GM23338 (cell line): ENCODE measurements at regions not wholly inside any gene's neighbourhood (a gene's known extent, or its start where the extent isn't known, plus 50 kb on each side); places are given as distances from the start of the nearest gene placed in this dataset.

Source experiments
- ATAC-seq: fragments of 200-7000 bp; cut with Tn5 transposase; 3 replicates; pipeline ENCODE4 v1.9.1; 2020
- DNase-seq: peaks from one replicate; pipeline ENCODE4 v3.0.0-alpha.2; 2015; ENCODE audit warnings: low spot score
- H2AFZ ChIP-seq: fragments of 200-600 bp; sonication (generic); 2 replicates; pipeline ENCODE4 v1.8.0; 2016; ENCODE audit warnings: antibody characterized with exemption, mild to moderate bottlenecking, moderate library complexity
- H3F3A ChIP-seq: fragments of 200-600 bp; sonication (generic); replicated peaks from 2 replicates; pipeline ENCODE4 v1.8.0; 2017; ENCODE audit warnings: antibody characterized with exemption, mixed run types, low read depth
- H3K27ac ChIP-seq: fragments of 200-600 bp; sonication (generic); 2 replicates; pipeline ENCODE4 v1.6.1; 2016; ENCODE audit warnings: low read depth
- H3K27me3 ChIP-seq: fragments of 200-600 bp; sonication (generic); 2 replicates; pipeline ENCODE4 v1.8.0; 2016; ENCODE audit warnings: mild to moderate bottlenecking, mixed run types, moderate library complexity; ENCODE audit not compliant: insufficient read depth
- H3K36me3 ChIP-seq: fragments of 200-600 bp; sonication (generic); 2 replicates; pipeline ENCODE4 v1.8.0; 2016; ENCODE audit warnings: mild to moderate bottlenecking; ENCODE audit not compliant: insufficient read depth
- H3K4me1 ChIP-seq: fragments of 200-600 bp; sonication (generic); 2 replicates; pipeline ENCODE4 v1.8.0; 2016; ENCODE audit warnings: mild to moderate bottlenecking, moderate library complexity; ENCODE audit not compliant: insufficient read depth
- H3K4me2 ChIP-seq: fragments of 200-600 bp; sonication (generic); 2 replicates; pipeline ENCODE4 v1.7.1; 2017; ENCODE audit warnings: mixed run types
- H3K4me3 ChIP-seq: fragments of 200-600 bp; sonication (generic); 2 replicates; pipeline ENCODE4 v1.6.1; 2016; ENCODE audit warnings: mixed run types
- H3K79me2 ChIP-seq: fragments of 200-600 bp; sonication (generic); replicated peaks from 2 replicates; pipeline ENCODE4 v1.8.0; 2017; ENCODE audit warnings: mild to moderate bottlenecking; ENCODE audit not compliant: insufficient read depth
- H3K9me2 ChIP-seq: fragments of 200-600 bp; sonication (generic); 2 replicates; pipeline ENCODE4 v1.8.0; 2017; ENCODE audit not compliant: insufficient read depth
- H4K20me1 ChIP-seq: fragments of 200-600 bp; sonication (generic); replicated peaks from 2 replicates; pipeline ENCODE4 v1.8.0; 2017; ENCODE audit warnings: mild to moderate bottlenecking; ENCODE audit not compliant: insufficient read depth
- H3K27ac Mint-ChIP-seq: 2 replicates; pipeline ENCODE4 v1.8.0; 2020; ENCODE audit warnings: inconsistent platforms, mild to moderate bottlenecking, moderate library complexity, mixed read lengths
- H3K27me3 Mint-ChIP-seq: 3 replicates; pipeline ENCODE4 v1.8.0; 2022; ENCODE audit warnings: low read depth, mild to moderate bottlenecking, moderate library complexity, mixed read lengths, inconsistent platforms; ENCODE audit not compliant: insufficient read depth, poor library complexity
- H3K36me3 Mint-ChIP-seq: 3 replicates; pipeline ENCODE4 v1.8.0; 2021; ENCODE audit warnings: low read depth, mild to moderate bottlenecking, inconsistent platforms, moderate library complexity, mixed read lengths
- H3K4me1 Mint-ChIP-seq: 3 replicates; pipeline ENCODE4 v1.8.0; 2020; ENCODE audit warnings: mild to moderate bottlenecking, inconsistent platforms, mixed read lengths
- H3K4me3 Mint-ChIP-seq: 3 replicates; pipeline ENCODE4 v1.8.0; 2021; ENCODE audit warnings: moderate library complexity, mild to moderate bottlenecking, inconsistent platforms, mixed read lengths
- H3K9me3 Mint-ChIP-seq: 3 replicates; pipeline ENCODE4 v1.8.0; 2020; ENCODE audit warnings: moderate library complexity, mild to moderate bottlenecking, inconsistent platforms, mixed read lengths
- CREB1 ChIP-seq: fragments of 250-450 bp; sonication (Bioruptor Pico); IDR thresholded peaks from 2 replicates; pipeline ENCODE4 v1.5.0; 2020; ENCODE audit warnings: low read depth, mild to moderate bottlenecking, moderate library complexity
- CTCF ChIP-seq, 2 experiments: fragments of 200-600 bp in 1 of 2; sonication (generic) in 1 of 2; conservative IDR thresholded peaks; 2 replicates each; pipeline versions ENCODE4 v1.5.1 to v1.6.1; 2016 to 2017; ENCODE audit warnings: antibody characterized with exemption in 2 of 2, low read depth in 2 of 2, mild to moderate bottlenecking in 2 of 2, moderate library complexity in 1 of 2
- ETS1 ChIP-seq: IDR thresholded peaks from 2 replicates; pipeline ENCODE4 v1.6.1; 2016; ENCODE audit warnings: antibody characterized with exemption
- EZH2 ChIP-seq: fragments of 200-600 bp; sonication (generic); IDR thresholded peaks from one replicate; pipeline ENCODE4 v1.8.0; 2017; ENCODE audit warnings: antibody characterized with exemption, mild to moderate bottlenecking, low read depth; ENCODE audit not compliant: unreplicated experiment
- EZH2phosphoT487 ChIP-seq: fragments of 200-600 bp; sonication (generic); IDR thresholded peaks from one replicate; pipeline ENCODE4 v1.8.1; 2018; ENCODE audit warnings: antibody characterized with exemption; ENCODE audit not compliant: unreplicated experiment
- JUNB ChIP-seq: IDR thresholded peaks from one replicate; pipeline ENCODE4 v1.6.1; 2016; ENCODE audit warnings: antibody characterized with exemption; ENCODE audit not compliant: unreplicated experiment
- NANOG ChIP-seq: IDR thresholded peaks from 2 replicates; pipeline ENCODE4 v1.6.1; 2016; ENCODE audit warnings: antibody characterized with exemption, borderline replicate concordance
- POLR2AphosphoS5 ChIP-seq: IDR thresholded peaks from 2 replicates; pipeline ENCODE4 v1.6.1; 2016; ENCODE audit warnings: antibody characterized with exemption, low read depth
- REST ChIP-seq: IDR thresholded peaks from one replicate; pipeline ENCODE4 v1.6.1; 2018; ENCODE audit warnings: antibody characterized with exemption; ENCODE audit not compliant: unreplicated experiment
- STAT1 ChIP-seq: IDR thresholded peaks from one replicate; pipeline ENCODE4 v1.6.1; 2016; ENCODE audit warnings: antibody characterized with exemption; ENCODE audit not compliant: unreplicated experiment
- ZNF114 ChIP-seq: fragments of 250-450 bp; sonication (Bioruptor Pico); IDR thresholded peaks from 2 replicates; pipeline ENCODE4 v1.5.0; 2020; ENCODE audit warnings: mild to moderate bottlenecking, moderate library complexity
- ZNF331 ChIP-seq: fragments of 250-450 bp; sonication (Bioruptor Pico); IDR thresholded peaks from 2 replicates; pipeline ENCODE4 v1.5.0; 2020; ENCODE audit warnings: low read depth, mild to moderate bottlenecking, moderate library complexity
- ZNF462 ChIP-seq: fragments of 250-450 bp; sonication (Bioruptor Pico); IDR thresholded peaks from 2 replicates; pipeline ENCODE4 v1.5.0; 2020; ENCODE audit warnings: mild to moderate bottlenecking, moderate library complexity

- TF ChIP-seq EZH2 (no peak), CREB1 (CRISPR knock-in tag) (no peak), CTCF (conservative IDR thresholded peaks at IDR 0.05; ENCODE audit: low read depth in 2 of 2) (no peak), JUNB (no peak), EZH2phosphoT487 (no peak), NANOG (no peak), ZNF462 (CRISPR knock-in tag) (no peak), REST (no peak), POLR2AphosphoS5 (no peak), ZNF114 (CRISPR knock-in tag) (no peak), ZNF331 (no peak), STAT1 (no peak), ETS1 (no peak)
- no peaks in the 10 kb centered on the region for H3K36me3 Mint-ChIP-seq
Observed at GRCh38 chr11:14583252-14584034, 60.2 kb upstream of the PDE3B start.

More at GRCh38 chr11:14583252-14584034, 60.2 kb upstream of the PDE3B start:
- ATAC-seq (0 out of 3 replicates have a peak, but pooled peaks have one; percentile 23), DNase-seq (no peak)
- Mint-ChIP-seq H3K4me1 (peaks cover 6% of the 10 kb centered on the region), H3K27me3 (no peaks in the 10 kb centered on the region), H3K9me3 (no peaks in the 10 kb centered on the region), H3K4me3 (no peak overlapping the region), H3K27ac (no peak overlapping the region)
- H3K4me1 ChIP-seq = no peaks in the 10 kb centered on the region
- H3K27me3 ChIP-seq = no peaks in the 10 kb centered on the region
- H3K27ac ChIP-seq = no peak overlapping the region
- no peaks in the 10 kb centered on the region for H3K9me2 ChIP-seq
- H3K36me3 ChIP-seq = no peaks in the 10 kb centered on the region
- H2AFZ ChIP-seq = no peak overlapping the region
- no peaks in the 10 kb centered on the region for H4K20me1 ChIP-seq
- H3F3A ChIP-seq = no peaks in the 10 kb centered on the region
- H3K4me3 ChIP-seq = no peak overlapping the region
- H3K79me2 ChIP-seq = no peaks in the 10 kb centered on the region
- no peak overlapping the region for H3K4me2 ChIP-seq
